GM12878 (cell line): ENCODE measurements at regions not wholly inside any gene's neighbourhood (a gene's known extent, or its start where the extent isn't known, plus 50 kb on each side); places are given as distances from the start of the nearest gene placed in this dataset.

Source experiments
- CHD4 ChIP-seq: fragments of 200-600 bp; sonication (generic); IDR thresholded peaks from 2 replicates; pipeline ENCODE4 v1.6.1; 2016; ENCODE audit warnings: mild to moderate bottlenecking
- EZH2 ChIP-seq: IDR thresholded peaks from 2 replicates; pipeline ENCODE4 v1.6.1; 2012; ENCODE audit warnings: low read depth, mild to moderate bottlenecking, control low read depth, inconsistent platforms, low read length, borderline replicate concordance; ENCODE audit not compliant: control insufficient read depth
- HDAC2 ChIP-seq: fragments of 200-600 bp; sonication (generic); IDR thresholded peaks from 2 replicates; pipeline ENCODE4 v1.6.1; 2017
- POLR2A ChIP-seq: IDR thresholded peaks from 2 replicates; pipeline ENCODE4 v1.6.1; 2011; ENCODE audit warnings: low read depth, mild to moderate bottlenecking, low read length
- SP1 ChIP-seq: IDR thresholded peaks from one replicate; pipeline ENCODE4 v1.6.1; 2011; ENCODE audit warnings: low read depth, low read length
- TCF12 ChIP-seq: IDR thresholded peaks from 2 replicates; pipeline ENCODE4 v1.6.1; 2011; ENCODE audit warnings: low read depth, mild to moderate bottlenecking, low read length
- YY1 ChIP-seq: IDR thresholded peaks from 2 replicates; pipeline ENCODE4 v1.6.1; 2011; ENCODE audit warnings: low read depth, mild to moderate bottlenecking, low read length
- ZZZ3 ChIP-seq: IDR thresholded peaks from 2 replicates; pipeline ENCODE4 v1.6.1; 2011; ENCODE audit warnings: low read depth; ENCODE audit not compliant: control insufficient read depth, insufficient read length
- TF ChIP-seq, protein P1 (sequence below), 3 experiments: IDR thresholded peaks in 2 of 3; conservative IDR thresholded peaks in 1 of 3; 2 replicates each; pipeline ENCODE4 v1.5.1; 2011; ENCODE audit warnings: low read depth in 3 of 3, low read length in 3 of 3, mild to moderate bottlenecking in 3 of 3, control low read depth in 2 of 3, moderate library complexity in 2 of 3, inconsistent platforms in 1 of 3, mixed read lengths in 1 of 3; ENCODE audit not compliant: control insufficient read depth in 2 of 3, insufficient read depth in 1 of 3; ENCODE audit errors: extremely low read depth in 1 of 3
- TF ChIP-seq, protein P2 (sequence below): fragments of 450-650 bp; IDR thresholded peaks from 2 replicates; pipeline ENCODE4 v1.6.1; 2016; ENCODE audit warnings: mild to moderate bottlenecking

DNA sequence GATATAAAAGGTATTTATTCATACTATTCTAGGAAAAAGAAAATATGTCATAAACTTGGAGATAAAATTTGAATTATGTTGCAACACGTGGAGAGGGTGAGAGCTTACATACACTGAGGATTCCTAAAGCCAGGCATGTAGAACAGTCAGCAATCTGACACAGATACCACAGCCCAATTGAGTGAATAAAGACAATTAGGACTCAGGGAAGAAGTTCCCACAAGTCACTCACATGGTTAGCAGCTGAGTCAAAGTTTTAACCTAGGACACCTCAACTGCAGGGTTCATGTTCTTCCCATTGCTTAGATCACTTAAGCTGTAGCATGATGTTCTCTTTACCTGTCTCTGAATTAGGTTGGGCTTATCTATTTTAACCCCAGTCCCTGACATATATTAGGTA, 189.5 kb downstream of the CMPK2 start:
- TF ChIP-seq, protein P1, sequence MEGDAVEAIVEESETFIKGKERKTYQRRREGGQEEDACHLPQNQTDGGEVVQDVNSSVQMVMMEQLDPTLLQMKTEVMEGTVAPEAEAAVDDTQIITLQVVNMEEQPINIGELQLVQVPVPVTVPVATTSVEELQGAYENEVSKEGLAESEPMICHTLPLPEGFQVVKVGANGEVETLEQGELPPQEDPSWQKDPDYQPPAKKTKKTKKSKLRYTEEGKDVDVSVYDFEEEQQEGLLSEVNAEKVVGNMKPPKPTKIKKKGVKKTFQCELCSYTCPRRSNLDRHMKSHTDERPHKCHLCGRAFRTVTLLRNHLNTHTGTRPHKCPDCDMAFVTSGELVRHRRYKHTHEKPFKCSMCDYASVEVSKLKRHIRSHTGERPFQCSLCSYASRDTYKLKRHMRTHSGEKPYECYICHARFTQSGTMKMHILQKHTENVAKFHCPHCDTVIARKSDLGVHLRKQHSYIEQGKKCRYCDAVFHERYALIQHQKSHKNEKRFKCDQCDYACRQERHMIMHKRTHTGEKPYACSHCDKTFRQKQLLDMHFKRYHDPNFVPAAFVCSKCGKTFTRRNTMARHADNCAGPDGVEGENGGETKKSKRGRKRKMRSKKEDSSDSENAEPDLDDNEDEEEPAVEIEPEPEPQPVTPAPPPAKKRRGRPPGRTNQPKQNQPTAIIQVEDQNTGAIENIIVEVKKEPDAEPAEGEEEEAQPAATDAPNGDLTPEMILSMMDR (IDR thresholded peaks at IDR 0.05 in 2 of 3, conservative IDR thresholded peaks at IDR 0.05 in 1 of 3; ENCODE audit: control insufficient read depth in 2 of 3, extremely low read depth in 1 of 3, insufficient read depth in 1 of 3, low read depth in 3 of 3, low read length in 3 of 3) = no peak
- TF ChIP-seq SP1 (no peak), YY1 (no peak), ZZZ3 (no peak), EZH2 (no peak), HDAC2 (no peak), CHD4 (no peak), POLR2A (no peak), TCF12 (no peak)
- TF ChIP-seq, protein P2, sequence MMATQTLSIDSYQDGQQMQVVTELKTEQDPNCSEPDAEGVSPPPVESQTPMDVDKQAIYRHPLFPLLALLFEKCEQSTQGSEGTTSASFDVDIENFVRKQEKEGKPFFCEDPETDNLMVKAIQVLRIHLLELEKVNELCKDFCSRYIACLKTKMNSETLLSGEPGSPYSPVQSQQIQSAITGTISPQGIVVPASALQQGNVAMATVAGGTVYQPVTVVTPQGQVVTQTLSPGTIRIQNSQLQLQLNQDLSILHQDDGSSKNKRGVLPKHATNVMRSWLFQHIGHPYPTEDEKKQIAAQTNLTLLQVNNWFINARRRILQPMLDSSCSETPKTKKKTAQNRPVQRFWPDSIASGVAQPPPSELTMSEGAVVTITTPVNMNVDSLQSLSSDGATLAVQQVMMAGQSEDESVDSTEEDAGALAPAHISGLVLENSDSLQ = no peak
